ENCODE measurements at regions not wholly inside any gene's neighbourhood (a gene's known extent, or its start where the extent isn't known, plus 50 kb on each side); places are given as distances from the start of the nearest gene placed in this dataset.

- no peak for TF ChIP-seq ZFX (IDR thresholded peaks at IDR 0.05; ENCODE audit: borderline replicate concordance)
- no peak for TF ChIP-seq CTCF (IDR thresholded peaks at IDR 0.05)
Observed at GRCh38 chr6:147651249-147652063, 143.0 kb downstream of the SAMD5 start.

GRCh38 chr6:147653631-147654030 is 145.1 kb downstream of the SAMD5 start:
- no peak for TF ChIP-seq ZFX (IDR thresholded peaks at IDR 0.05; ENCODE audit: borderline replicate concordance)
- no peak for TF ChIP-seq CTCF (IDR thresholded peaks at IDR 0.05)
- no peak overlapping the region for H3K27ac ChIP-seq

More at GRCh38 chr6:147651249-147652063, 143.0 kb downstream of the SAMD5 start:
- no peak overlapping the region for H3K27ac ChIP-seq

- TF ChIP-seq CTCF (IDR thresholded peaks at IDR 0.05) (no peak), ZFX (IDR thresholded peaks at IDR 0.05; ENCODE audit: borderline replicate concordance) (no peak)
- no peak overlapping the region for H3K27ac ChIP-seq
Observed at GRCh38 chr6:147654103-147654845, 145.8 kb downstream of the SAMD5 start.

- TF ChIP-seq CTCF (IDR thresholded peaks at IDR 0.05) (no peak), ZFX (IDR thresholded peaks at IDR 0.05; ENCODE audit: borderline replicate concordance) (no peak)
Observed at GRCh38 chr6:147660334-147661311, 152.1 kb downstream of the SAMD5 start.

GRCh38 chr6:147662646-147663045 is 154.2 kb downstream of the SAMD5 start:
- TF ChIP-seq ZFX (IDR thresholded peaks at IDR 0.05; ENCODE audit: borderline replicate concordance) (no peak), CTCF (IDR thresholded peaks at IDR 0.05) (no peak)

More at GRCh38 chr6:147660334-147661311, 152.1 kb downstream of the SAMD5 start:
- no peak overlapping the region for H3K27ac ChIP-seq

GRCh38 chr6:147664092-147664491 is 155.6 kb downstream of the SAMD5 start:
- H3K27ac ChIP-seq = no peak overlapping the region
- TF ChIP-seq ZFX (IDR thresholded peaks at IDR 0.05; ENCODE audit: borderline replicate concordance) = no peak
- TF ChIP-seq CTCF (IDR thresholded peaks at IDR 0.05) = no peak

More at GRCh38 chr6:147662646-147663045, 154.2 kb downstream of the SAMD5 start:
- no peak overlapping the region for H3K27ac ChIP-seq
